ENCODE measurements at regions not wholly inside any gene's neighbourhood (a gene's known extent, or its start where the extent isn't known, plus 50 kb on each side); places are given as distances from the start of the nearest gene placed in this dataset.
"Not testable (repeated sequence)": the region's sequence is repeated elsewhere in the genome, so short reads cannot be mapped to it uniquely, and the experiment has no call there.

- intact Hi-C loops (cut with DNase I), result no loop called here
- Histone ChIP-seq H3K27ac (no peak overlapping the region), H3K4me3 (no peak overlapping the region), H3K27me3 (no peaks in the 10 kb centered on the region), H3K9me3 (no peaks in the 10 kb centered on the region), H3K36me3 (no peaks in the 10 kb centered on the region), H3K4me1 (no peaks in the 10 kb centered on the region)
- no peak for TF ChIP-seq EP300 (IDR thresholded peaks at IDR 0.05)
- no peak for TF ChIP-seq POLR2AphosphoS5 (IDR thresholded peaks at IDR 0.05)
- TF ChIP-seq, protein P1, sequence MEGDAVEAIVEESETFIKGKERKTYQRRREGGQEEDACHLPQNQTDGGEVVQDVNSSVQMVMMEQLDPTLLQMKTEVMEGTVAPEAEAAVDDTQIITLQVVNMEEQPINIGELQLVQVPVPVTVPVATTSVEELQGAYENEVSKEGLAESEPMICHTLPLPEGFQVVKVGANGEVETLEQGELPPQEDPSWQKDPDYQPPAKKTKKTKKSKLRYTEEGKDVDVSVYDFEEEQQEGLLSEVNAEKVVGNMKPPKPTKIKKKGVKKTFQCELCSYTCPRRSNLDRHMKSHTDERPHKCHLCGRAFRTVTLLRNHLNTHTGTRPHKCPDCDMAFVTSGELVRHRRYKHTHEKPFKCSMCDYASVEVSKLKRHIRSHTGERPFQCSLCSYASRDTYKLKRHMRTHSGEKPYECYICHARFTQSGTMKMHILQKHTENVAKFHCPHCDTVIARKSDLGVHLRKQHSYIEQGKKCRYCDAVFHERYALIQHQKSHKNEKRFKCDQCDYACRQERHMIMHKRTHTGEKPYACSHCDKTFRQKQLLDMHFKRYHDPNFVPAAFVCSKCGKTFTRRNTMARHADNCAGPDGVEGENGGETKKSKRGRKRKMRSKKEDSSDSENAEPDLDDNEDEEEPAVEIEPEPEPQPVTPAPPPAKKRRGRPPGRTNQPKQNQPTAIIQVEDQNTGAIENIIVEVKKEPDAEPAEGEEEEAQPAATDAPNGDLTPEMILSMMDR (IDR thresholded peaks at IDR 0.05), result no peak
- no peak for TF ChIP-seq POLR2A (IDR thresholded peaks at IDR 0.05)
- 77 to 79% methylated on average over 1 of the region's 1 CpG for WGBS, 2 donors
- DNase-seq, result no peak
Observed at GRCh38 chr1:199834711-199835110, 192.8 kb upstream of the NR5A2 start.

DNA sequence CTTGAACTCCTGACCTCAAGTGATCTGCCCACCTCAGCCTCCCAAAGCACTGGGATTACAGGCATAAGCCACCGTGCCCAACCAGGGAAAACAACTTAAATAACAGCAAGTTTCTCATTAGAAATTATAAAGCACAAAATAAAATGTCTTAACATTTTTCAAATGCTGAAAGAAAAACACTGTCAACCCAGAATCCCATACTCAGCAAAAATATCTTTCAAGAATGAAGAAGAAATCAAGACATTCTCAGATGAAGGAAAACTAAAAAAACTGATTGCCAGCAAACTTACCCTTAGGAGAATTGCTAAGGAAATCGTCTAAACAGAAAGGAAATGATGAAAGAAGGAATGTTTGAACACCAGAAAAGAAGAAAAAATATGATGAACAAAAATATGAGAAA is 191.1 kb upstream of the NR5A2 start:
- no peak for DNase-seq
- no peak overlapping the region for H3K4me3 ChIP-seq
- no peaks in the 10 kb centered on the region for H3K36me3 ChIP-seq
- WGBS, 2 donors, result 91 to 93% methylated on average over 2 of the region's 2 CpGs
- intact Hi-C loops (cut with DNase I), result no loop called here
- H3K9me3 ChIP-seq, result no peaks in the 10 kb centered on the region
- H3K27me3 ChIP-seq, result no peaks in the 10 kb centered on the region
- TF ChIP-seq POLR2A (IDR thresholded peaks at IDR 0.05), result no peak
- no peak for TF ChIP-seq POLR2AphosphoS5 (IDR thresholded peaks at IDR 0.05)
- TF ChIP-seq, protein P1 (IDR thresholded peaks at IDR 0.05), result no peak
- TF ChIP-seq EP300 (IDR thresholded peaks at IDR 0.05), result no peak
- H3K4me1 ChIP-seq, result no peaks in the 10 kb centered on the region
- no peak overlapping the region for H3K27ac ChIP-seq

DNA sequence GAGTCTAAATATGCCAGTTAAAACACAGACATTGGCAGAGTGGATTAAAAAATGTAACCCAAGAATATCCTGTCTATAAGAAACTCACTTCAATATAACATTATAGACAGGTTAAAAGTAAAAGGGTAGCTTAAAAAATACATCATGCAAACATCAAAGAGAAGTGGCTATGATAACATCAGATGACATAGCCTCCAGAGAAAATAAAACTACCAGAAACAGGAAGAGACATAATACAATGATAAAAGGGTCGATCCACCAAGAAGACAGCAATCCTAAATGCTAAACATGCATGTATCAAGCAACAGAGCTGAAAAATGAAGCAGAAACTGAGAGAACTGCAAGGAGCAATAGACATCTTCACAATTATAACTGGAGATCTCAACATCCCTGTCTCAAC is 190.2 kb upstream of the NR5A2 start:
- Histone ChIP-seq H3K27ac (no peak overlapping the region), H3K36me3 (no peaks in the 10 kb centered on the region), H3K4me1 (no peaks in the 10 kb centered on the region), H3K27me3 (no peaks in the 10 kb centered on the region), H3K9me3 (no peaks in the 10 kb centered on the region), H3K4me3 (no peak overlapping the region)
- no peak for DNase-seq
- intact Hi-C loops (cut with DNase I), result no loop called here
- TF ChIP-seq POLR2AphosphoS5 (IDR thresholded peaks at IDR 0.05), result no peak
- WGBS, 2 donors, result 58 to 75% methylated on average over 1 of the region's 1 CpG

DNA sequence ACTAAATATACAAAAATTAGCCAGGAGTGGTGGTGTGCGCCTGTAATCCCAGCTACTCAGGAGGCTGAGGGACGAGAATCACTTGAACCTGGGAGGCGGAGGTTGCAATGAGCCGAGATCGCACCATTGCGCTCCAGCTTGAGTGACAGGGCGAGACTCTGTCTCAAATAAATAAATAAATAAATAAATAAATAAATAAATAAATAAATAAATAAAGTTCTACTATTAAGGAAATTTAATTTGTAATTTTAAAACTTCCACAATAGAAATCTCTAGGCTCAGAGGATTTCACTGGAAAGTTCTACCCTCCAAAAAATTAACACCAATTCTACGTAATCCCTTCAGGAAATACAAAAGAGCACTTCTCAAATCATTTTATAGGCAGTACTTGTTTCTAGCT is 187.9 kb upstream of the NR5A2 start:
- DNase-seq; H3K9me3 ChIP-seq; H3K27me3 ChIP-seq; H3K4me3 ChIP-seq; H3K36me3 ChIP-seq; intact Hi-C loops (cut with DNase I); H3K27ac ChIP-seq; H3K4me1 ChIP-seq: not testable (repeated sequence)
- 92 to 95% methylated on average over 8 of the region's 8 CpGs for WGBS, 2 donors

GRCh38 chr1:199843096-199843495 is 184.4 kb upstream of the NR5A2 start:
- WGBS, 2 donors, result 97 to 98% methylated on average over 2 of the region's 2 CpGs
- H3K4me1 ChIP-seq; H3K36me3 ChIP-seq; H3K27ac ChIP-seq; H3K27me3 ChIP-seq; H3K9me3 ChIP-seq; H3K4me3 ChIP-seq; DNase-seq; intact Hi-C loops (cut with DNase I): not testable (repeated sequence)

GRCh38 chr1:199843861-199844260 is 183.6 kb upstream of the NR5A2 start:
- intact Hi-C loops (cut with DNase I), result no loop called here
- H3K4me3 ChIP-seq, result no peak overlapping the region
- DNase-seq, result no peak
- H3K9me3 ChIP-seq, result no peaks in the 10 kb centered on the region
- H3K27ac ChIP-seq, result no peak overlapping the region
- TF ChIP-seq EP300 (IDR thresholded peaks at IDR 0.05) (no peak), POLR2AphosphoS5 (IDR thresholded peaks at IDR 0.05) (no peak), POLR2A (IDR thresholded peaks at IDR 0.05) (no peak)
- TF ChIP-seq, protein P1 (IDR thresholded peaks at IDR 0.05), result no peak
- no peaks in the 10 kb centered on the region for H3K27me3 ChIP-seq
- no peaks in the 10 kb centered on the region for H3K4me1 ChIP-seq
- 22 to 28% methylated on average over 2 of the region's 2 CpGs for WGBS, 2 donors
- no peaks in the 10 kb centered on the region for H3K36me3 ChIP-seq

Measured in sigmoid colon (tissue), 6 donors.